ENCODE measurements at regions not wholly inside any gene's neighbourhood (a gene's known extent, or its start where the extent isn't known, plus 50 kb on each side); places are given as distances from the start of the nearest gene placed in this dataset.

DNA sequence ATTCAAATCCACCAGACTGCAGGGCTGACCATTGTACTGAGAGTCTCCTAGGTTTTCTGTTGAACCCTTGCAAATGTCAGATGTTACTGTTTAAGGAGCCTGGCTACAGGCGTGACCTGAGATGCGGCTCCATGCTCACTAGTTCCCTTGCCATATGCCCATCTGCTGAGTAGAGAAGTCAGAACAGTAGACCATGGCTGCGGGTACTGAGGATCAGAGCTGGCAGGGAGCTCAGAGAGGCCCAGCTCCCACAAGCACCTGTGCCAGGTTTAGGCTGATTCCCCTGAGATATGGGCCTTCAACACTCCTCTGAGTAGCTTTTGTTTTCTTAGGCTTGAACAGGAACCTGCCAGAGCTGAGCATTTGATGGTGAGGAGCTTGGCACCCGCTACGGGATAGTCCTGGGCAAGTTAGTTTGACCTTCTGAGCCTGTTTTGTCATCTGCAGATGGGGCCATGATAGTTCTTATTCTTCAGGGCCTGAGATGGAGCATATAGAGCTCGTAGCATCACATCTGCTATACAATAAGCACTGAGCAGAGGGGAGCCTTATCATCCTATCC, 83.7 kb downstream of the BOD1 start:
- TF ChIP-seq, protein P1, sequence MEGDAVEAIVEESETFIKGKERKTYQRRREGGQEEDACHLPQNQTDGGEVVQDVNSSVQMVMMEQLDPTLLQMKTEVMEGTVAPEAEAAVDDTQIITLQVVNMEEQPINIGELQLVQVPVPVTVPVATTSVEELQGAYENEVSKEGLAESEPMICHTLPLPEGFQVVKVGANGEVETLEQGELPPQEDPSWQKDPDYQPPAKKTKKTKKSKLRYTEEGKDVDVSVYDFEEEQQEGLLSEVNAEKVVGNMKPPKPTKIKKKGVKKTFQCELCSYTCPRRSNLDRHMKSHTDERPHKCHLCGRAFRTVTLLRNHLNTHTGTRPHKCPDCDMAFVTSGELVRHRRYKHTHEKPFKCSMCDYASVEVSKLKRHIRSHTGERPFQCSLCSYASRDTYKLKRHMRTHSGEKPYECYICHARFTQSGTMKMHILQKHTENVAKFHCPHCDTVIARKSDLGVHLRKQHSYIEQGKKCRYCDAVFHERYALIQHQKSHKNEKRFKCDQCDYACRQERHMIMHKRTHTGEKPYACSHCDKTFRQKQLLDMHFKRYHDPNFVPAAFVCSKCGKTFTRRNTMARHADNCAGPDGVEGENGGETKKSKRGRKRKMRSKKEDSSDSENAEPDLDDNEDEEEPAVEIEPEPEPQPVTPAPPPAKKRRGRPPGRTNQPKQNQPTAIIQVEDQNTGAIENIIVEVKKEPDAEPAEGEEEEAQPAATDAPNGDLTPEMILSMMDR (IDR thresholded peaks at IDR 0.05), result no peak
- TF ChIP-seq POLR2A (IDR thresholded peaks at IDR 0.05), result no peak
